GM23338 (cell line): ENCODE measurements at regions not wholly inside any gene's neighbourhood (a gene's known extent, or its start where the extent isn't known, plus 50 kb on each side); places are given as distances from the start of the nearest gene placed in this dataset.
"Not testable (repeated sequence)": the region's sequence is repeated elsewhere in the genome, so short reads cannot be mapped to it uniquely, and the experiment has no call there.

Source experiments
- CREB1 ChIP-seq: fragments of 250-450 bp; sonication (Bioruptor Pico); IDR thresholded peaks from 2 replicates; pipeline ENCODE4 v1.5.0; 2020; ENCODE audit warnings: low read depth, mild to moderate bottlenecking, moderate library complexity
- EZH2 ChIP-seq: fragments of 200-600 bp; sonication (generic); IDR thresholded peaks from one replicate; pipeline ENCODE4 v1.8.0; 2017; ENCODE audit warnings: antibody characterized with exemption, mild to moderate bottlenecking, low read depth; ENCODE audit not compliant: unreplicated experiment
- EZH2phosphoT487 ChIP-seq: fragments of 200-600 bp; sonication (generic); IDR thresholded peaks from one replicate; pipeline ENCODE4 v1.8.1; 2018; ENCODE audit warnings: antibody characterized with exemption; ENCODE audit not compliant: unreplicated experiment
- JUNB ChIP-seq: IDR thresholded peaks from one replicate; pipeline ENCODE4 v1.6.1; 2016; ENCODE audit warnings: antibody characterized with exemption; ENCODE audit not compliant: unreplicated experiment
- NANOG ChIP-seq: IDR thresholded peaks from 2 replicates; pipeline ENCODE4 v1.6.1; 2016; ENCODE audit warnings: antibody characterized with exemption, borderline replicate concordance
- POLR2AphosphoS5 ChIP-seq: IDR thresholded peaks from 2 replicates; pipeline ENCODE4 v1.6.1; 2016; ENCODE audit warnings: antibody characterized with exemption, low read depth
- REST ChIP-seq: IDR thresholded peaks from one replicate; pipeline ENCODE4 v1.6.1; 2018; ENCODE audit warnings: antibody characterized with exemption; ENCODE audit not compliant: unreplicated experiment
- STAT1 ChIP-seq: IDR thresholded peaks from one replicate; pipeline ENCODE4 v1.6.1; 2016; ENCODE audit warnings: antibody characterized with exemption; ENCODE audit not compliant: unreplicated experiment
- ZNF331 ChIP-seq: fragments of 250-450 bp; sonication (Bioruptor Pico); IDR thresholded peaks from 2 replicates; pipeline ENCODE4 v1.5.0; 2020; ENCODE audit warnings: low read depth, mild to moderate bottlenecking, moderate library complexity
- TF ChIP-seq, protein P1 (sequence below), 2 experiments: fragments of 200-600 bp in 1 of 2; sonication (generic) in 1 of 2; conservative IDR thresholded peaks; 2 replicates each; pipeline versions ENCODE4 v1.5.1 to v1.6.1; 2016 to 2017; ENCODE audit warnings: antibody characterized with exemption in 2 of 2, low read depth in 2 of 2, mild to moderate bottlenecking in 2 of 2, moderate library complexity in 1 of 2
- TF ChIP-seq, protein P2 (sequence below): IDR thresholded peaks from 2 replicates; pipeline ENCODE4 v1.6.1; 2016; ENCODE audit warnings: antibody characterized with exemption

DNA sequence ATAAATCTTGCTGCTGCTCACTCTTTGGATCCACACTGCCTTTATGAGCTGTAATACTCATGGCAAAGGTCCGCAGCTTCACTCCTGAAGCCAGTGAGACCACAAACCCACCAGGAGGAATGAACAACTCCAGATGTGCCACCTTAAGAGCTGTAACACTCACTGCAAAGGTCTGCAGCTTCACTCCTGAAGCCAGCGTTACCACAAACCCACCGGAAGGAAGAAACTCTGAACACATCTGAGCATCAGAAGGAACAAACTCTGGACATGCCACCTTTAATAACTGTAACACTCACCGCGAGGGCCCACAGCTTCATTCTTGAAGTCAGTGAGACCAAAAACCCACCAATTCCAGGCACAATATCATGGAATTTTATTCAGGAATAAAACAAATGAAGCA is 1635.9 kb upstream of the SLC39A10 start:
- TF ChIP-seq EZH2; ZNF331 (CRISPR knock-in tag); REST; STAT1; POLR2AphosphoS5; CREB1 (CRISPR knock-in tag); EZH2phosphoT487; JUNB; NANOG: not testable (repeated sequence)
- TF ChIP-seq, protein P1, sequence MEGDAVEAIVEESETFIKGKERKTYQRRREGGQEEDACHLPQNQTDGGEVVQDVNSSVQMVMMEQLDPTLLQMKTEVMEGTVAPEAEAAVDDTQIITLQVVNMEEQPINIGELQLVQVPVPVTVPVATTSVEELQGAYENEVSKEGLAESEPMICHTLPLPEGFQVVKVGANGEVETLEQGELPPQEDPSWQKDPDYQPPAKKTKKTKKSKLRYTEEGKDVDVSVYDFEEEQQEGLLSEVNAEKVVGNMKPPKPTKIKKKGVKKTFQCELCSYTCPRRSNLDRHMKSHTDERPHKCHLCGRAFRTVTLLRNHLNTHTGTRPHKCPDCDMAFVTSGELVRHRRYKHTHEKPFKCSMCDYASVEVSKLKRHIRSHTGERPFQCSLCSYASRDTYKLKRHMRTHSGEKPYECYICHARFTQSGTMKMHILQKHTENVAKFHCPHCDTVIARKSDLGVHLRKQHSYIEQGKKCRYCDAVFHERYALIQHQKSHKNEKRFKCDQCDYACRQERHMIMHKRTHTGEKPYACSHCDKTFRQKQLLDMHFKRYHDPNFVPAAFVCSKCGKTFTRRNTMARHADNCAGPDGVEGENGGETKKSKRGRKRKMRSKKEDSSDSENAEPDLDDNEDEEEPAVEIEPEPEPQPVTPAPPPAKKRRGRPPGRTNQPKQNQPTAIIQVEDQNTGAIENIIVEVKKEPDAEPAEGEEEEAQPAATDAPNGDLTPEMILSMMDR (conservative IDR thresholded peaks at IDR 0.05; ENCODE audit: low read depth in 2 of 2) = not testable (repeated sequence)
- TF ChIP-seq, protein P2, sequence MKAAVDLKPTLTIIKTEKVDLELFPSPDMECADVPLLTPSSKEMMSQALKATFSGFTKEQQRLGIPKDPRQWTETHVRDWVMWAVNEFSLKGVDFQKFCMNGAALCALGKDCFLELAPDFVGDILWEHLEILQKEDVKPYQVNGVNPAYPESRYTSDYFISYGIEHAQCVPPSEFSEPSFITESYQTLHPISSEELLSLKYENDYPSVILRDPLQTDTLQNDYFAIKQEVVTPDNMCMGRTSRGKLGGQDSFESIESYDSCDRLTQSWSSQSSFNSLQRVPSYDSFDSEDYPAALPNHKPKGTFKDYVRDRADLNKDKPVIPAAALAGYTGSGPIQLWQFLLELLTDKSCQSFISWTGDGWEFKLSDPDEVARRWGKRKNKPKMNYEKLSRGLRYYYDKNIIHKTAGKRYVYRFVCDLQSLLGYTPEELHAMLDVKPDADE = not testable (repeated sequence)
